Caco-2 (cell line): ENCODE measurements at regions not wholly inside any gene's neighbourhood (a gene's known extent, or its start where the extent isn't known, plus 50 kb on each side); places are given as distances from the start of the nearest gene placed in this dataset.
"Not testable (repeated sequence)": the region's sequence is repeated elsewhere in the genome, so short reads cannot be mapped to it uniquely, and the experiment has no call there.

Experiments used
- BruUV-seq: library from RNA; stranded (reverse); fragments of 400-500 nt; replicated peaks from 2 replicates; lab custom pipeline; 2021; lab: Mats Ljungman, UMichigan
- CTCF ChIA-PET: fragments of 300-600 bp; sonication (Branson Sonifier 250); formaldehyde crosslinking; loops from one replicate; lab custom pipeline; 2022; ENCODE audit warnings: antibody characterized with exemption; lab: Charles Lee
- POLR2A ChIA-PET: fragments of 300-600 bp; sonication (Branson Sonifier 250); formaldehyde crosslinking; loops from one replicate; lab custom pipeline; 2022; ENCODE audit warnings: antibody characterized with exemption; lab: Charles Lee
- DNase-seq, 2 experiments: peaks; one replicate each; pipeline versions ENCODE4 v3.0.0 to v3.0.0-alpha.2; 2020 to 2022
- H3K27me3 ChIP-seq: replicated peaks from 2 replicates; pipeline ENCODE4 v1.6.0; 2011; ENCODE audit warnings: low read length; ENCODE audit not compliant: control insufficient read depth, insufficient read depth
- H3K36me3 ChIP-seq: 2 replicates; pipeline ENCODE4 v1.5.1; 2011; ENCODE audit warnings: low read length; ENCODE audit not compliant: control insufficient read depth, insufficient read depth
- H3K4me1 ChIP-seq: fragments of 250-450 bp; sonication (Bioruptor Pico); 2 replicates; pipeline ENCODE4 v1.5.1; 2020; ENCODE audit warnings: mild to moderate bottlenecking
- H3K4me3 ChIP-seq: 2 replicates; pipeline ENCODE4 v1.5.1; 2011; ENCODE audit warnings: low read depth, mild to moderate bottlenecking, control low read depth, low read length
- H3K9me3 ChIP-seq: fragments of 250-450 bp; sonication (Bioruptor Pico); 2 replicates; pipeline ENCODE4 v1.5.1; 2020; ENCODE audit warnings: mild to moderate bottlenecking, moderate library complexity
- H3K27ac Mint-ChIP-seq: one replicate; pipeline ENCODE4 v1.8.0; 2022; ENCODE audit warnings: mixed read lengths; ENCODE audit not compliant: unreplicated experiment
- H3K27me3 Mint-ChIP-seq: one replicate; pipeline ENCODE4 v1.8.0; 2022; ENCODE audit warnings: mixed read lengths; ENCODE audit not compliant: insufficient read depth, unreplicated experiment
- H3K36me3 Mint-ChIP-seq: one replicate; pipeline ENCODE4 v1.8.0; 2022; ENCODE audit warnings: mild to moderate bottlenecking, mixed read lengths; ENCODE audit not compliant: insufficient read depth, unreplicated experiment
- H3K4me1 Mint-ChIP-seq: one replicate; pipeline ENCODE4 v1.8.0; 2022; ENCODE audit warnings: low read depth, mixed read lengths; ENCODE audit not compliant: unreplicated experiment
- H3K4me3 Mint-ChIP-seq: one replicate; pipeline ENCODE4 v1.8.0; 2022; ENCODE audit warnings: mild to moderate bottlenecking, moderate library complexity, mixed read lengths; ENCODE audit not compliant: unreplicated experiment
- H3K9me3 Mint-ChIP-seq: one replicate; pipeline ENCODE4 v1.8.0; 2022; ENCODE audit warnings: mixed read lengths; ENCODE audit not compliant: unreplicated experiment
- intact Hi-C: fragments of 100-400 bp; cut with micrococcal nuclease; formaldehyde crosslinking; loops from one replicate; pipeline ENCODE4 v1.10.0; 2022; ENCODE audit not compliant: unreplicated experiment
- TF ChIP-seq, protein P1 (sequence below), 2 experiments: fragments of 200-600 bp in 1 of 2; IDR thresholded peaks; 1 replicate in 1 of 2; 2 replicates in 1 of 2; pipeline versions ENCODE4 v1.5.1 to v1.8.0; 2011 to 2022; ENCODE audit warnings: antibody characterized with exemption in 1 of 2, control low read depth in 1 of 2, inconsistent platforms in 1 of 2, low read depth in 1 of 2, low read length in 1 of 2, mild to moderate bottlenecking in 1 of 2, moderate library complexity in 1 of 2; ENCODE audit not compliant: insufficient read depth in 1 of 2, severe bottlenecking in 1 of 2, unreplicated experiment in 1 of 2

DNA sequence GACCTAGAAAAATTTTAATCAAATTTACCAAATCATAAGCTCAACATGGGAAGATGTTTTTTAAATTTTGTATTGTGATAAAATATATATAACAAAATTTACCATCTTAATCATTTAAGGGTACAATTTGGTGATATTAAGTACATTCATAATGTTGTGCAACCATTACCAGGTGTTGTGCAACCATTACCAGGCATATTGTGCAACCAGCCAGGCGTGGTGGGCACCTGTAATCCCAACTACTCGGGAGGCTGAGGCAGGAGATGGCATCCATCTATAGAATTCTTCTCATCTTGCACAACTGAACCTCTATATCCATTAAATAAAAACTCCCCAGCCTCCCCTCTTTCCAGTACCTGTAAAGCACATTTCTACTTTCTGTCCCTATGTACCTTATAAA lies 124.5 kb upstream of the SLC13A1 start:
- intact Hi-C loops, result no loop called here
- H3K36me3 Mint-ChIP-seq, result no peaks in the 10 kb centered on the region
- no TSS peak for BruUV-seq

DNA sequence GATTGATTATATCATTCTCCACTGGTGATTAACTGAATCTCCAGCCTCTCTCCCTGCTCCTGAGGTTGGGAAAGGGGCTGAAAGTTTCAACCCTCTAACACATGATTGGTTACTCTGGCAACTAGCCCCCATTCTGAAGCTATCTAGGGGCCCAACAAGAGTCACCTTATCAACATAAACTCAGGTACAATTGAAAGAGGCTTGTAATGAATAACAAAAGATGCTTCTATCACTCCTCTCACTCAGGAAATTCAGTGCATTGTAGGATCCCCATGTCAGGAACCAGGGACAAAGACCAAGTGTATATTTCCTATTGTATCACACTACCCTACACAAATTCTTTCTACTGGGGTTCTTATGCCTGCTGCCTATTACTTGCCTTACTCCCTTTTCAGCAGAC lies 123.9 kb upstream of the SLC13A1 start:
- H3K4me3 Mint-ChIP-seq, result no peak overlapping the region
- Histone ChIP-seq H3K4me1 (no peaks in the 10 kb centered on the region), H3K9me3 (no peaks in the 10 kb centered on the region; the same call in 1 of the 2 replicates), H3K36me3 (no peaks in the 10 kb centered on the region), H3K4me3 (no peak overlapping the region), H3K27me3 (no peaks in the 10 kb centered on the region)
- peaks cover 34% of the 10 kb centered on the region for H3K9me3 Mint-ChIP-seq
- no peaks in the 10 kb centered on the region for H3K27me3 Mint-ChIP-seq
- intact Hi-C loops, result no loop called here
- DNase-seq, result no peak
- no peaks in the 10 kb centered on the region for H3K36me3 Mint-ChIP-seq
- CTCF ChIA-PET, result no interaction called here
- H3K27ac Mint-ChIP-seq, result no peak overlapping the region
- no TSS peak for BruUV-seq
- POLR2A ChIA-PET, result no interaction called here
- H3K4me1 Mint-ChIP-seq, result no peaks in the 10 kb centered on the region
- TF ChIP-seq, protein P1, sequence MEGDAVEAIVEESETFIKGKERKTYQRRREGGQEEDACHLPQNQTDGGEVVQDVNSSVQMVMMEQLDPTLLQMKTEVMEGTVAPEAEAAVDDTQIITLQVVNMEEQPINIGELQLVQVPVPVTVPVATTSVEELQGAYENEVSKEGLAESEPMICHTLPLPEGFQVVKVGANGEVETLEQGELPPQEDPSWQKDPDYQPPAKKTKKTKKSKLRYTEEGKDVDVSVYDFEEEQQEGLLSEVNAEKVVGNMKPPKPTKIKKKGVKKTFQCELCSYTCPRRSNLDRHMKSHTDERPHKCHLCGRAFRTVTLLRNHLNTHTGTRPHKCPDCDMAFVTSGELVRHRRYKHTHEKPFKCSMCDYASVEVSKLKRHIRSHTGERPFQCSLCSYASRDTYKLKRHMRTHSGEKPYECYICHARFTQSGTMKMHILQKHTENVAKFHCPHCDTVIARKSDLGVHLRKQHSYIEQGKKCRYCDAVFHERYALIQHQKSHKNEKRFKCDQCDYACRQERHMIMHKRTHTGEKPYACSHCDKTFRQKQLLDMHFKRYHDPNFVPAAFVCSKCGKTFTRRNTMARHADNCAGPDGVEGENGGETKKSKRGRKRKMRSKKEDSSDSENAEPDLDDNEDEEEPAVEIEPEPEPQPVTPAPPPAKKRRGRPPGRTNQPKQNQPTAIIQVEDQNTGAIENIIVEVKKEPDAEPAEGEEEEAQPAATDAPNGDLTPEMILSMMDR (IDR thresholded peaks at IDR 0.05; ENCODE audit: insufficient read depth in 1 of 2, low read depth in 1 of 2, low read length in 1 of 2, severe bottlenecking in 1 of 2, unreplicated experiment in 1 of 2), result no peak

More for the DNA sequence above, 124.5 kb upstream of the SLC13A1 start:
- H3K9me3 Mint-ChIP-seq, result peaks cover 34% of the 10 kb centered on the region
- TF ChIP-seq, protein P1 (IDR thresholded peaks at IDR 0.05; ENCODE audit: insufficient read depth in 1 of 2, low read depth in 1 of 2, low read length in 1 of 2, severe bottlenecking in 1 of 2, unreplicated experiment in 1 of 2), result no peak
- Histone ChIP-seq H3K4me1 (no peaks in the 10 kb centered on the region), H3K36me3 (no peaks in the 10 kb centered on the region), H3K4me3 (no peak overlapping the region), H3K27me3 (no peaks in the 10 kb centered on the region), H3K9me3 (no peaks in the 10 kb centered on the region; the same call in 1 of the 2 replicates)
- no peak for DNase-seq
- no peaks in the 10 kb centered on the region for H3K4me1 Mint-ChIP-seq
- no peaks in the 10 kb centered on the region for H3K27me3 Mint-ChIP-seq
- no peak overlapping the region for H3K27ac Mint-ChIP-seq
- ChIA-PET CTCF (no interaction called here), POLR2A (no interaction called here)
- no peak overlapping the region for H3K4me3 Mint-ChIP-seq

DNA sequence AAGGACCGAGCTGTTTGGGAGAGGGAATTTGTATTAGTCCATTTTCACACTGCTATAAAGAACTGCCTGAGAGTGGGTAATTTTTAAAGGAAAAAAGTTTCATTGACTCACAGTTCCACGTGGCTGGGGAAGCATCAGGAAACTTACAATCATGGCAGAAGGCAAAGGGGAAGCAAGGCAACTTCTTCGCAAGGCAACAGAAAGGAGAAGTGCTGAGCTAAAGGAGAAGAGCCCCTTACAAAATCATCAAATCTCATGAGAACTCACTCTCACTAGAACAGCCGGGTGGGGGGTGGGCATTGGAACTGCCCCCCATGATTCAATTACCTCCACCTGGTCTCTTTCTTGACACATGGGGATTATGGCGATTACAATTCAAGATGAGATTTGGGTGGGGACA lies 121.8 kb upstream of the SLC13A1 start:
- H3K4me3 Mint-ChIP-seq, BruUV-seq, intact Hi-C loops, H3K4me1 ChIP-seq, H3K36me3 Mint-ChIP-seq, H3K4me3 ChIP-seq, H3K36me3 ChIP-seq, H3K4me1 Mint-ChIP-seq, H3K27me3 Mint-ChIP-seq, H3K27me3 ChIP-seq, DNase-seq, H3K9me3 ChIP-seq, H3K27ac Mint-ChIP-seq, CTCF ChIA-PET: not testable (repeated sequence)
- POLR2A ChIA-PET, result interaction anchor here (0.6 kb wide), 1 partner anchor 1095 kb away, joined by 4 read pairs; no protein-coding TSS in a partner anchor
- H3K9me3 Mint-ChIP-seq, result peaks cover 34% of the 10 kb centered on the region

DNA sequence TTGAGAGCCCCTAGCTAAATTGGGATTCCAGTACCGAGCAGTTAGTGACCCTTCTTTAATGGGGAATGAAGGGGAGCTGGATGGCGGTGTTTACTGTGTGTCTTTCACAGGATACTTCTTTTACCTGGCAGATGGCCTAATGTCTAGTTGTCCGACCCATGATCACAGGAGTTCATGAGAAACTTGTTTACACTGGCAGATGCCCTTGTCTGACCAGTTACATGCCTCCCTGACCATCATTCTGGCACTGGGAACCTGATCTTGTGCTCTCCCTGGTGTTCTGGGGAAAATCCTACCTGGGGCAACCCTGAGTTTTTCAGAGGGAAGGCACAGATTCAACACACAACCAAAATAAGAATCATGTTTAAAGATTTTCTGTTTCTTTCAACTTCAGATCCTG lies 120.1 kb upstream of the SLC13A1 start:
- ChIA-PET POLR2A (no interaction called here), CTCF (no interaction called here)
- no peaks in the 10 kb centered on the region; the same call in 1 of the 2 replicates for H3K9me3 ChIP-seq
- TF ChIP-seq, protein P1 (IDR thresholded peaks at IDR 0.05; ENCODE audit: insufficient read depth in 1 of 2, low read depth in 1 of 2, low read length in 1 of 2, severe bottlenecking in 1 of 2, unreplicated experiment in 1 of 2), result no peak
- BruUV-seq, result no TSS peak
- Mint-ChIP-seq H3K27me3 (peaks cover 1% of the 10 kb centered on the region), H3K4me1 (no peaks in the 10 kb centered on the region), H3K27ac (no peak overlapping the region), H3K36me3 (no peaks in the 10 kb centered on the region), H3K9me3 (peaks cover 29% of the 10 kb centered on the region), H3K4me3 (no peak overlapping the region)
- H3K4me3 ChIP-seq, result no peak overlapping the region
- H3K36me3 ChIP-seq, result no peaks in the 10 kb centered on the region
- H3K4me1 ChIP-seq, result no peaks in the 10 kb centered on the region
- intact Hi-C loops, result no loop called here
- no peaks in the 10 kb centered on the region for H3K27me3 ChIP-seq
- DNase-seq, result no peak
